B cell (primary cell): ENCODE measurements at regions not wholly inside any gene's neighbourhood (a gene's known extent, or its start where the extent isn't known, plus 50 kb on each side); places are given as distances from the start of the nearest gene placed in this dataset.

ENCODE experiments used
- ATAC-seq: fragments of 200-7000 bp; cut with Tn5 transposase; one replicate; pipeline ENCODE4 v1.10.0; 2021; ENCODE audit warnings: low read depth, mild to moderate bottlenecking, moderate number of reproducible peaks, moderate library complexity
- CTCF ChIA-PET: fragments of 350-600 bp; sonication (Branson Sonifier 250); formaldehyde crosslinking; loops from one replicate; lab custom pipeline; 2021; ENCODE audit warnings: antibody characterized with exemption, inconsistent platforms; lab: Charles Lee
- POLR2A ChIA-PET: fragments of 350-600 bp; sonication (Branson Sonifier 250); formaldehyde crosslinking; loops from one replicate; lab custom pipeline; 2021; ENCODE audit warnings: antibody characterized with exemption; lab: Charles Lee
- DNase-seq: peaks from one replicate; pipeline ENCODE4 v3.0.0; 2013
- H2AFZ ChIP-seq: 2 replicates; pipeline ENCODE4 v1.6.1; 2012; ENCODE audit warnings: mild to moderate bottlenecking, low read depth, low read length; ENCODE audit not compliant: insufficient read depth, poor library complexity, severe bottlenecking
- H3K27ac ChIP-seq, 2 donors: 1 replicate in 1 of 2; 2 replicates in 1 of 2; pipeline ENCODE4 v1.5.1; 2012 to 2013; ENCODE audit warnings: low read length in 2 of 2, mild to moderate bottlenecking in 2 of 2, moderate library complexity in 1 of 2
- H3K27me3 ChIP-seq, 4 experiments: fragments of 200-600 bp in 1 of 4; sonication (generic) in 1 of 4; replicated peaks in 1 of 4; 1 replicate in 2 of 4; 2 replicates in 2 of 4; pipeline versions ENCODE4 v1.6.1 to v1.7.0; 2013 to 2016; ENCODE audit warnings: low read length in 3 of 4, mild to moderate bottlenecking in 2 of 4, mixed read lengths in 1 of 4, moderate library complexity in 1 of 4; ENCODE audit not compliant: insufficient read depth in 4 of 4, control insufficient read depth in 3 of 4; ENCODE audit errors: control extremely low read depth in 1 of 4
- H3K36me3 ChIP-seq, 2 experiments: replicated peaks in 1 of 2; 1 replicate in 1 of 2; 2 replicates in 1 of 2; pipeline versions ENCODE4 v1.6.1 to v1.7.1; 2013; ENCODE audit warnings: low read length in 1 of 2; ENCODE audit not compliant: insufficient read depth in 2 of 2, control insufficient read depth in 1 of 2; ENCODE audit errors: control extremely low read depth in 1 of 2, extremely low read depth in 1 of 2
- H3K4me1 ChIP-seq, 2 donors: fragments of 200-600 bp in 1 of 2; sonication (generic) in 1 of 2; 1 replicate in 1 of 2; 2 replicates in 1 of 2; pipeline versions ENCODE4 v1.5.1 to v1.6.1; 2013 to 2017; ENCODE audit warnings: low read length in 2 of 2; ENCODE audit not compliant: control insufficient read depth in 2 of 2, insufficient read depth in 2 of 2
- H3K4me2 ChIP-seq: replicated peaks from 2 replicates; pipeline ENCODE3; 2012; ENCODE audit warnings: mild to moderate bottlenecking, low read depth, low read length; ENCODE audit not compliant: poor library complexity, severe bottlenecking
- H3K4me3 ChIP-seq, 5 experiments: fragments of 200-600 bp in 1 of 5; sonication (generic) in 1 of 5; 1 replicate in 3 of 5; 2 replicates in 2 of 5; pipeline versions ENCODE4 v1.5.1 to v1.7.0; 2011 to 2016; ENCODE audit warnings: low read length in 4 of 5, mild to moderate bottlenecking in 4 of 5, low read depth in 2 of 5, control low read depth in 1 of 5, moderate library complexity in 1 of 5; ENCODE audit not compliant: insufficient read depth in 1 of 5; ENCODE audit errors: control extremely low read depth in 1 of 5, extremely low read depth in 1 of 5
- H3K79me2 ChIP-seq: fragments of 200-600 bp; sonication (generic); one replicate; pipeline ENCODE4 v1.6.0; 2016; ENCODE audit warnings: low read length; ENCODE audit not compliant: control insufficient read depth, insufficient read depth
- H3K9ac ChIP-seq: fragments of 200-600 bp; sonication (generic); 2 replicates; pipeline ENCODE4 v1.6.1; 2017; ENCODE audit warnings: mild to moderate bottlenecking, low read length, moderate library complexity
- H3K9me3 ChIP-seq, 3 donors: one replicate each; pipeline versions ENCODE4 v1.6.1 to v1.7.1; 2013; ENCODE audit warnings: low read length in 2 of 3; ENCODE audit not compliant: control insufficient read depth in 2 of 3, insufficient read depth in 1 of 3; ENCODE audit errors: control extremely low read depth in 1 of 3
- H4K20me1 ChIP-seq: 2 replicates; pipeline ENCODE4 v1.6.0; 2012; ENCODE audit warnings: mild to moderate bottlenecking, low read length; ENCODE audit not compliant: insufficient read depth, control insufficient read depth, poor library complexity, severe bottlenecking
- H3K27ac Mint-ChIP-seq: one replicate; pipeline ENCODE4 v1.8.0; 2021; ENCODE audit warnings: mixed read lengths
- H3K27me3 Mint-ChIP-seq: one replicate; pipeline ENCODE4 v1.8.0; 2021; ENCODE audit warnings: mixed read lengths
- H3K4me1 Mint-ChIP-seq: one replicate; pipeline ENCODE4 v1.8.0; 2021; ENCODE audit warnings: mixed read lengths
- H3K4me3 Mint-ChIP-seq: one replicate; pipeline ENCODE4 v1.8.0; 2021; ENCODE audit warnings: mixed read lengths
- H3K9me3 Mint-ChIP-seq: one replicate; pipeline ENCODE4 v1.8.0; 2022; ENCODE audit warnings: mixed read lengths; ENCODE audit not compliant: insufficient read depth
- EZH2 ChIP-seq: IDR thresholded peaks from 2 replicates; pipeline ENCODE4 v1.6.1; 2012; ENCODE audit warnings: borderline replicate concordance, low read depth, mild to moderate bottlenecking, moderate library complexity, low read length; ENCODE audit not compliant: insufficient read depth, poor library complexity, severe bottlenecking
- whole genome bisulfite sequencing: methylation state at CpG from one replicate; pipeline ENCODE4 v1.1.5; 2013; ENCODE audit warnings: missing lambda C conversion rate; ENCODE audit not compliant: insufficient coverage; 5-methylcytosine and 5-hydroxymethylcytosine counted together
- intact Hi-C: fragments of 100-400 bp; cut with micrococcal nuclease; formaldehyde crosslinking; loops from one replicate; pipeline ENCODE4 v1.10.0; 2022
- TF ChIP-seq, protein P1 (sequence below): fragments of 200-600 bp; IDR thresholded peaks from one replicate; pipeline ENCODE4 v1.8.0; 2022; ENCODE audit warnings: antibody characterized with exemption, mild to moderate bottlenecking

GRCh38 chr2:67487993-67488392, 90.9 kb downstream of the ETAA1 start:
- Histone ChIP-seq H2AFZ (no peak overlapping the region), H3K27ac (no peak overlapping the region), H3K9ac (no peak overlapping the region), H3K27me3 (peaks cover 0 to 2% (median 0%) of the 10 kb centered on the region in 4 experiments), H4K20me1 (no peaks in the 10 kb centered on the region), H3K36me3 (no peaks in the 10 kb centered on the region), H3K4me1 (no peaks in the 10 kb centered on the region), H3K4me3 (no peak overlapping the region), H3K9me3 (no peaks in the 10 kb centered on the region), H3K4me2 (no peak overlapping the region), H3K79me2 (no peaks in the 10 kb centered on the region)
- CTCF ChIA-PET: no interaction called here
- Mint-ChIP-seq H3K27ac (no peak overlapping the region), H3K4me1 (no peaks in the 10 kb centered on the region), H3K9me3 (no peaks in the 10 kb centered on the region), H3K4me3 (no peak overlapping the region), H3K27me3 (peaks cover 5% of the 10 kb centered on the region)
- POLR2A ChIA-PET: no interaction called here
- DNase-seq: no peak
- no peak for ATAC-seq
- WGBS: no CpG with 5 or more reads among the region's 4 CpGs
- no peak for TF ChIP-seq EZH2
- TF ChIP-seq, protein P1, sequence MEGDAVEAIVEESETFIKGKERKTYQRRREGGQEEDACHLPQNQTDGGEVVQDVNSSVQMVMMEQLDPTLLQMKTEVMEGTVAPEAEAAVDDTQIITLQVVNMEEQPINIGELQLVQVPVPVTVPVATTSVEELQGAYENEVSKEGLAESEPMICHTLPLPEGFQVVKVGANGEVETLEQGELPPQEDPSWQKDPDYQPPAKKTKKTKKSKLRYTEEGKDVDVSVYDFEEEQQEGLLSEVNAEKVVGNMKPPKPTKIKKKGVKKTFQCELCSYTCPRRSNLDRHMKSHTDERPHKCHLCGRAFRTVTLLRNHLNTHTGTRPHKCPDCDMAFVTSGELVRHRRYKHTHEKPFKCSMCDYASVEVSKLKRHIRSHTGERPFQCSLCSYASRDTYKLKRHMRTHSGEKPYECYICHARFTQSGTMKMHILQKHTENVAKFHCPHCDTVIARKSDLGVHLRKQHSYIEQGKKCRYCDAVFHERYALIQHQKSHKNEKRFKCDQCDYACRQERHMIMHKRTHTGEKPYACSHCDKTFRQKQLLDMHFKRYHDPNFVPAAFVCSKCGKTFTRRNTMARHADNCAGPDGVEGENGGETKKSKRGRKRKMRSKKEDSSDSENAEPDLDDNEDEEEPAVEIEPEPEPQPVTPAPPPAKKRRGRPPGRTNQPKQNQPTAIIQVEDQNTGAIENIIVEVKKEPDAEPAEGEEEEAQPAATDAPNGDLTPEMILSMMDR: no peak
- intact Hi-C loops: no loop called here

GRCh38 chr2:67489396-67489795, 92.3 kb downstream of the ETAA1 start:
- H3K36me3 ChIP-seq: no peaks in the 10 kb centered on the region
- H3K4me1 ChIP-seq: no peaks in the 10 kb centered on the region
- no peak overlapping the region for H3K4me3 Mint-ChIP-seq
- ChIA-PET POLR2A (no interaction called here), CTCF (no interaction called here)
- no peaks in the 10 kb centered on the region for H3K9me3 ChIP-seq
- intact Hi-C loops: no loop called here
- DNase-seq: no peak
- H3K27ac Mint-ChIP-seq: no peak overlapping the region
- H3K4me3 ChIP-seq: no peak overlapping the region
- H3K4me1 Mint-ChIP-seq: no peaks in the 10 kb centered on the region
- H3K27me3 Mint-ChIP-seq: peaks cover 5% of the 10 kb centered on the region
- H3K4me2 ChIP-seq: no peak overlapping the region
- H3K27ac ChIP-seq: no peak overlapping the region
- ATAC-seq: no peak
- no peaks in the 10 kb centered on the region for H4K20me1 ChIP-seq
- no peak overlapping the region for H3K9ac ChIP-seq
- 100% methylated on average over 5 of the region's 8 CpGs for WGBS
- no peaks in the 10 kb centered on the region for H3K79me2 ChIP-seq
- H3K27me3 ChIP-seq: peaks cover 0 to 2% (median 0%) of the 10 kb centered on the region in 4 experiments
- TF ChIP-seq EZH2: no peak
- TF ChIP-seq, protein P1: no peak
- no peak overlapping the region for H2AFZ ChIP-seq
- H3K9me3 Mint-ChIP-seq: no peaks in the 10 kb centered on the region
